ENCODE measurements at regions not wholly inside any gene's neighbourhood (a gene's known extent, or its start where the extent isn't known, plus 50 kb on each side); places are given as distances from the start of the nearest gene placed in this dataset.

Small RNA genes lying in the stretch of these regions (small RNA-seq; reads per million reads assigned to genes)
- gene MIR5007, result 0 reads per million in 2 experiments
- 0 reads per million in 2 experiments for gene RF02271
